NB4 (cell line): ENCODE measurements at regions not wholly inside any gene's neighbourhood (a gene's known extent, or its start where the extent isn't known, plus 50 kb on each side); places are given as distances from the start of the nearest gene placed in this dataset.

Experiments
- CTCF ChIP-seq: IDR thresholded peaks from one replicate; pipeline ENCODE4 v1.5.1; 2012; ENCODE audit warnings: low read depth, low read length
- TF ChIP-seq, protein P1 (sequence below): IDR thresholded peaks from 2 replicates; pipeline ENCODE4 v1.6.1; 2011; ENCODE audit warnings: low read depth, low read length

DNA sequence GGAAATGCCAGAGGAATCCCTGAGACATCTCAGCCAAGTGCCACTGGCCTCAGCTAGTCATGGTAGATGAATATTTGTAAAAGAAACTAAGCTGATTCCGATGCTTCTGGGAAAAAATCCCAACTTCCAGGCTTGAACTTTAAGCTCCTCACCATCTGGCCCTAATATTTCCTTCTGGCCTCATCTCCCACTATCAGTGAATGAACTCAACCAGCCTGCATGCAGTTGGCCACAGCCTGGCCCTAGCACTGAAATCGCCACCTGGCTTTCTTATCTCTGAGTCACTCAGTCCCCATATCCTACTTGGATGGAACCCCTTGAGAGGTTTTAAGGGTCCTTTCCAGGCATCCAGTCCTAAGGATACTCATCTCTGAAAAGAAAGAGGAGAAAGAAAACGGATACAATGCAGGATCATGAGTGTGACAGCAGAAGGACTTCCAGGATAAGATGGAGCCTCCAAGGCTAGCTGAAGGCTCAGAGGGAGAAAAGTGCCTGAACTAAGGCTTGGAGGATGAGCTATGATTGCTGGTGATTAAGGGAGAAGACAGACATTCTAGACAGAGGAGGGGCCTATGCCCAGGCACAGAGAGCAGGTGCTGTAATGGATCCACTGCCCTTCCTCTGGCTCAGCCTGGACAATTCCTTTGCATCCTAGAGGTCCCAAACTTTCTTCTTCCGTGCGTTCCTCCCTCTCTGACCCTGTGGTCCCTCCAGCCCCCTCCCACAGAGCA, 141.5 kb upstream of the MYCN start:
- TF ChIP-seq CTCF = no peak
- TF ChIP-seq, protein P1, sequence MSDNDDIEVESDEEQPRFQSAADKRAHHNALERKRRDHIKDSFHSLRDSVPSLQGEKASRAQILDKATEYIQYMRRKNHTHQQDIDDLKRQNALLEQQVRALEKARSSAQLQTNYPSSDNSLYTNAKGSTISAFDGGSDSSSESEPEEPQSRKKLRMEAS = no peak
